Esophagus muscularis mucosa (tissue), 4 donors: ENCODE measurements at regions not wholly inside any gene's neighbourhood (a gene's known extent, or its start where the extent isn't known, plus 50 kb on each side); places are given as distances from the start of the nearest gene placed in this dataset.
"Not testable (repeated sequence)": the region's sequence is repeated elsewhere in the genome, so short reads cannot be mapped to it uniquely, and the experiment has no call there.

Experiments used
- DNase-seq: peaks from one replicate; pipeline ENCODE4 v3.0.0-alpha.2; 2017; ENCODE audit errors: extremely low spot score
- H3K27ac ChIP-seq, 4 donors: fragments of 200-600 bp; sonication (generic); replicated peaks in 1 of 4; 1 replicate in 3 of 4; 2 replicates in 1 of 4; pipeline ENCODE4 v1.5.1; 2016 to 2019; ENCODE audit warnings: mild to moderate bottlenecking in 1 of 4
- H3K27me3 ChIP-seq, 4 donors: fragments of 200-600 bp; sonication (generic); one replicate each; pipeline versions ENCODE4 v1.5.1 to v1.6.0; 2016 to 2019
- H3K36me3 ChIP-seq, 4 donors: fragments of 200-600 bp; sonication (generic); one replicate each; pipeline ENCODE4 v1.5.1; 2016 to 2019
- H3K4me1 ChIP-seq, 4 donors: fragments of 200-600 bp; sonication (generic); one replicate each; pipeline ENCODE4 v1.5.1; 2016 to 2019
- H3K4me3 ChIP-seq, 4 donors: fragments of 200-600 bp; sonication (generic); 1 replicate in 2 of 4; 2 replicates in 2 of 4; pipeline ENCODE4 v1.5.1; 2016 to 2019; ENCODE audit warnings: mild to moderate bottlenecking in 4 of 4, moderate library complexity in 1 of 4
- H3K9me3 ChIP-seq, 4 donors: fragments of 200-600 bp; sonication (generic); 1 replicate in 3 of 4; 2 replicates in 1 of 4; pipeline ENCODE4 v1.5.1; 2016 to 2019
- CTCF ChIP-seq, 3 experiments: fragments of 200-600 bp in 2 of 3; fragments of 450-650 bp in 1 of 3; sonication (generic) in 2 of 3; IDR thresholded peaks; one replicate each; pipeline ENCODE4 v1.5.1; 2017 to 2019; ENCODE audit warnings: antibody characterized with exemption in 3 of 3, mild to moderate bottlenecking in 2 of 3, moderate library complexity in 1 of 3
- EP300 ChIP-seq: sonication (generic); formaldehyde crosslinking; IDR thresholded peaks from one replicate; pipeline ENCODE4 v1.6.1; 2017; ENCODE audit warnings: antibody characterized with exemption
- POLR2A ChIP-seq: fragments of 450-650 bp; IDR thresholded peaks from one replicate; pipeline ENCODE4 v1.6.1; 2017; ENCODE audit warnings: antibody characterized with exemption, moderate library complexity, mild to moderate bottlenecking, low read depth
- POLR2AphosphoS5 ChIP-seq, 2 donors: sonication (generic); formaldehyde crosslinking; IDR thresholded peaks; one replicate each; pipeline ENCODE4 v1.6.1; 2017; ENCODE audit warnings: antibody characterized with exemption in 2 of 2
- WGBS: methylation state at CpG from one replicate; pipeline ENCODE4 v1.1.5; 2018; 5-methylcytosine and 5-hydroxymethylcytosine counted together
- intact Hi-C: fragments of 100-400 bp; cut with DNase I; formaldehyde crosslinking; loops from one replicate; pipeline ENCODE4 v1.15.1; 2023

GRCh38 chr7:84712374-84713121 lies 474.3 kb downstream of the SEMA3D start:
- no peak for TF ChIP-seq POLR2A
- TF ChIP-seq CTCF (IDR thresholded peaks at IDR 0.05), result no peak
- no peak for TF ChIP-seq POLR2AphosphoS5 (IDR thresholded peaks at IDR 0.05)
- TF ChIP-seq EP300, result no peak
- H3K9me3 ChIP-seq, result peaks cover 0 to 3% (median 0%) of the 10 kb centered on the region in 4 donors
- H3K4me3 ChIP-seq, result no peak overlapping the region
- no peak overlapping the region for H3K27ac ChIP-seq
- no peak for DNase-seq
- no peaks in the 10 kb centered on the region for H3K27me3 ChIP-seq
- 94% methylated on average over 4 of the region's 4 CpGs for WGBS
- peaks cover 0 to 7% (median 0%) of the 10 kb centered on the region in 4 donors for H3K4me1 ChIP-seq
- intact Hi-C loops, result no loop called here
- no peaks in the 10 kb centered on the region for H3K36me3 ChIP-seq

DNA sequence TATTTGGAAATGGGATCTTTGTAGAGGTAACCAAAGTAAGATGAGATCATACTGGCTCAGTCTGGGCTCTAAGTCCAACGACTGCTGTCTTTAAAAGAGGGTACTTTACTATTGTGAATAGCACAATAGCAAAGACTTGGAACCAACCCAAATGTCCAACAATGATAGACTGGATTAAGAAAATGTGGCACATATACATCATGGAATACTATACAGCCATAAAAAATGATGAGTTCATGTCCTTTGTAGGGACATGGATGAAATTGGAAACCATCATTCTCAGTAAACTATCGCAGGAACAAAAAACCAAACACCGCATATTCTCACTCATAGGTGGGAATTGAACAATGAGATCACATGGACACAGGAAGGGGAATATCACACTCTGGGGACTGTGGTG lies 476.3 kb downstream of the SEMA3D start:
- H3K9me3 ChIP-seq, intact Hi-C loops, DNase-seq, H3K4me3 ChIP-seq, H3K4me1 ChIP-seq, H3K27me3 ChIP-seq, H3K36me3 ChIP-seq, H3K27ac ChIP-seq: not testable (repeated sequence)
- WGBS, result 97% methylated on average over 3 of the region's 3 CpGs

GRCh38 chr7:84705706-84706105 lies 481.1 kb downstream of the SEMA3D start:
- Histone ChIP-seq H3K4me1 (no peaks in the 10 kb centered on the region), H3K4me3 (no peak overlapping the region), H3K27ac (no peak overlapping the region), H3K36me3 (no peaks in the 10 kb centered on the region), H3K9me3 (peaks cover 0 to 3% (median 0%) of the 10 kb centered on the region in 4 donors), H3K27me3 (no peaks in the 10 kb centered on the region)
- TF ChIP-seq POLR2A (no peak), CTCF (IDR thresholded peaks at IDR 0.05) (no peak), POLR2AphosphoS5 (IDR thresholded peaks at IDR 0.05) (no peak), EP300 (no peak)
- no peak for DNase-seq
- 100% methylated on average over 1 of the region's 1 CpG for WGBS
- intact Hi-C loops, result no loop called here

DNA sequence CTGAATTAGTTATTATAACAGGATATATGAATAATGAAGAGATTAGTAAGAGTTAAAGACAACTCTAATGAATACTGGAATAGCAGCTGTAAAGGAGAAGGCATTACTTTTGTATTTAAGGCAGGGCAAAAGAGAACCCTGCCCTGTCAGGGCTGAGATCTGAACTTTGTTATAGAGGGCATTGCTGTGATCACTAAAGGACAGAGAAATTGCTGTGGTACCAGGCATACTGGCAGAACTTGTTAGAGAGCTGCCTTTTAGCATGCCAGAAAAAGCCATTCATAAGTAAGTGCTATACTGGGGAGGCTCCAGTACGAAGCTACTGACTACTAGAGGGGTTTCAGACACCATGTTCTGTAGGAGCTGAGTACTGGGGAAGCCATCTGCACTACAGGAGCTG lies 481.8 kb downstream of the SEMA3D start:
- no peak for DNase-seq
- Histone ChIP-seq H3K27me3 (no peaks in the 10 kb centered on the region), H3K36me3 (no peaks in the 10 kb centered on the region), H3K4me3 (no peak overlapping the region), H3K4me1 (no peaks in the 10 kb centered on the region), H3K27ac (no peak overlapping the region), H3K9me3 (no peaks in the 10 kb centered on the region)
- TF ChIP-seq POLR2AphosphoS5 (IDR thresholded peaks at IDR 0.05) (no peak), POLR2A (no peak), EP300 (no peak), CTCF (IDR thresholded peaks at IDR 0.05) (no peak)
- 100% methylated on average over 1 of the region's 1 CpG for WGBS
- intact Hi-C loops, result no loop called here

GRCh38 chr7:84704380-84704779 lies 482.5 kb downstream of the SEMA3D start:
- intact Hi-C loops, result no loop called here
- Histone ChIP-seq H3K27me3 (no peaks in the 10 kb centered on the region), H3K36me3 (no peaks in the 10 kb centered on the region), H3K27ac (no peak overlapping the region), H3K4me3 (no peak overlapping the region), H3K4me1 (no peaks in the 10 kb centered on the region), H3K9me3 (no peaks in the 10 kb centered on the region)
- DNase-seq, result no peak
- TF ChIP-seq EP300, result no peak
- WGBS, result 89% methylated on average over 4 of the region's 4 CpGs
